Neutrophil (primary cell): ENCODE measurements at regions not wholly inside any gene's neighbourhood (a gene's known extent, or its start where the extent isn't known, plus 50 kb on each side); places are given as distances from the start of the nearest gene placed in this dataset.

Experiments used
- H3K27ac ChIP-seq: fragments of 200-600 bp; sonication (generic); 2 replicates; pipeline ENCODE4 v1.5.1; 2016; ENCODE audit warnings: mild to moderate bottlenecking, moderate library complexity
- H3K27me3 ChIP-seq: fragments of 200-600 bp; sonication (generic); 2 replicates; pipeline ENCODE4 v1.6.0; 2016; ENCODE audit warnings: mild to moderate bottlenecking
- H3K36me3 ChIP-seq: fragments of 200-600 bp; sonication (generic); 2 replicates; pipeline ENCODE4 v1.5.1; 2017
- H3K4me1 ChIP-seq, 2 experiments: fragments of 200-600 bp in 1 of 2; sonication (generic) in 1 of 2; 1 replicate in 1 of 2; 2 replicates in 1 of 2; pipeline versions ENCODE4 v1.5.1 to v1.6.1; 2013 to 2016; ENCODE audit warnings: low read depth in 1 of 2, low read length in 1 of 2, mild to moderate bottlenecking in 1 of 2, moderate library complexity in 1 of 2; ENCODE audit not compliant: control insufficient read depth in 1 of 2, insufficient read depth in 1 of 2
- H3K4me3 ChIP-seq, 2 experiments: fragments of 200-600 bp in 1 of 2; sonication (generic) in 1 of 2; 1 replicate in 1 of 2; 2 replicates in 1 of 2; pipeline ENCODE4 v1.5.1; 2013 to 2016; ENCODE audit warnings: low read depth in 1 of 2, low read length in 1 of 2, mild to moderate bottlenecking in 1 of 2, moderate library complexity in 1 of 2
- H3K9me3 ChIP-seq: fragments of 200-600 bp; sonication (generic); 2 replicates; pipeline ENCODE4 v1.5.1; 2016
- CTCF ChIP-seq: fragments of 200-600 bp; sonication (generic); IDR thresholded peaks from 2 replicates; pipeline ENCODE4 v1.5.1; 2016; ENCODE audit warnings: antibody characterized with exemption

DNA sequence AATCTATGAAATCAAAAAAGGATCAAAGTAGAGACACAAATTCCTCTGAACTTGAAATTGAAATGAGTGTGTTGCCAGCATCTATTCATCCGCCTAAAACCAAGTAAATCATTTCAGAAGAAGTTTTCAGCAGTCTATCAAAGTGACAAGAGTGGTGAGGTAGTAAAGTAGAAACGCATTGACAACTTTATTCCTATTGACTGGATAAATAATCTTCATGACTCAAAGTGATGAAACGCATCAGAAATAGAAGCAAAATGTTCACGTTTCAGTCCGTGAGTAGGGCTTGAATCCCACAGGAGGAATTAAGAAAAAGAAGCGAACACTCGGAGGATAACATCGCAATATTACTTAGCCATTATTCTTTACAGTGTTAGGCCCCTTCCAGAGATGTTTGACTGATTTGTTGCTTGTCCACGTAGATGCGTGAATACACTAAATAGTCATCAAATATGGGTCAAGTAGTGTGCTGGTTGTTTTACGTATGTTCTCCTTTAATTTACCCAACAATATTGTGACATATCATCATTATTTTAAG, 314.4 kb downstream of the PLK2 start:
- Histone ChIP-seq H3K27me3 (no peaks in the 10 kb centered on the region), H3K4me3 (no peak overlapping the region), H3K4me1 (no peaks in the 10 kb centered on the region), H3K9me3 (no peaks in the 10 kb centered on the region), H3K36me3 (no peaks in the 10 kb centered on the region), H3K27ac (no peak overlapping the region)
- no peak for TF ChIP-seq CTCF

GRCh38 chr5:58143727-58144126, 316.2 kb downstream of the PLK2 start:
- TF ChIP-seq CTCF, result no peak
- H3K9me3 ChIP-seq, result no peaks in the 10 kb centered on the region
- H3K36me3 ChIP-seq, result no peaks in the 10 kb centered on the region
- H3K27me3 ChIP-seq, result no peaks in the 10 kb centered on the region
- no peak overlapping the region for H3K4me3 ChIP-seq
- no peak overlapping the region for H3K27ac ChIP-seq
- H3K4me1 ChIP-seq, result no peaks in the 10 kb centered on the region

DNA sequence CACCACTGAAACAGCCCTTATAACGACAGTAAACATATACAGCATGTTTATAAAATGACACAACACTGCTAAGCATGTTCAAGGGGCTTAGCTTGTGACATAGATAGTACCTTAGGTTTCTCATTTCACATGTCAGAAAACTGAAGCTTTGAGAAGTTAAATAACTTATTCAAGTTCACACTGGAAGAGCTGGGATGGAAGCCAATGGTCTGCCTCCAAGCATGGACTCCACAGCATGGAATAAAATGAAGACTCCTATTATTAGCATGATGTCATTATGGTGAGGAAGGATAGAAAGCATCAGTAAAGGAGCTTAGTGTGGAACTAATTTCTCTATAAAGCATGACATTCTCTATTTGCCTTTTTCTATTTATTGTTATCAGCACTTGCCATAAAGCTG, 316.7 kb downstream of the PLK2 start:
- Histone ChIP-seq H3K36me3 (no peaks in the 10 kb centered on the region), H3K27me3 (no peaks in the 10 kb centered on the region), H3K4me1 (no peaks in the 10 kb centered on the region), H3K9me3 (no peaks in the 10 kb centered on the region), H3K4me3 (no peak overlapping the region), H3K27ac (no peak overlapping the region)
- TF ChIP-seq CTCF, result no peak

- Histone ChIP-seq H3K27me3 (no peaks in the 10 kb centered on the region), H3K36me3 (no peaks in the 10 kb centered on the region), H3K4me1 (no peaks in the 10 kb centered on the region), H3K27ac (no peak overlapping the region), H3K9me3 (no peaks in the 10 kb centered on the region), H3K4me3 (no peak overlapping the region)
- no peak for TF ChIP-seq CTCF
These were observed 321.1 kb downstream of the PLK2 start for GRCh38 chr5:58138791-58139190.

- Histone ChIP-seq H3K9me3 (no peaks in the 10 kb centered on the region), H3K4me1 (no peaks in the 10 kb centered on the region), H3K27ac (no peak overlapping the region), H3K27me3 (no peaks in the 10 kb centered on the region), H3K4me3 (no peak overlapping the region), H3K36me3 (no peaks in the 10 kb centered on the region)
- no peak for TF ChIP-seq CTCF
These were observed 323.5 kb downstream of the PLK2 start for GRCh38 chr5:58136406-58136805.
